ENCODE measurements at regions not wholly inside any gene's neighbourhood (a gene's known extent, or its start where the extent isn't known, plus 50 kb on each side); places are given as distances from the start of the nearest gene placed in this dataset.

GRCh38 chr7:46494028-46494427 is 573.0 kb upstream of the IGFBP3 start:
- intact Hi-C loops (cut with micrococcal nuclease; ENCODE audit: unreplicated experiment): loop anchor here (5.0 kb wide), 2 partner anchors 293 to 438 kb away; no protein-coding TSS in a partner anchor
- Mint-ChIP-seq H3K4me1 (ENCODE audit: low read depth, unreplicated experiment) (peaks cover 35% of the 10 kb centered on the region), H3K9me3 (ENCODE audit: low read depth, unreplicated experiment) (peaks cover 13% of the 10 kb centered on the region), H3K4me3 (ENCODE audit: low read depth, unreplicated experiment) (no peak overlapping the region), H3K36me3 (ENCODE audit: insufficient read depth, unreplicated experiment) (peaks cover 5% of the 10 kb centered on the region), H3K27me3 (ENCODE audit: unreplicated experiment) (no peaks in the 10 kb centered on the region), H3K27ac (ENCODE audit: unreplicated experiment) (peak overlapping the region; percentile 82)
- BruUV-seq (replicated peaks): no TSS peak
- no peak for DNase-seq
- TF ChIP-seq CTCF (IDR thresholded peaks at IDR 0.05; ENCODE audit: unreplicated experiment): no peak
- CTCF ChIA-PET: interaction anchor here (0.7 kb wide), 1 partner anchor 1445 kb away, joined by 3 read pairs; no protein-coding TSS in a partner anchor

- intact Hi-C loops (cut with micrococcal nuclease; ENCODE audit: unreplicated experiment): loop anchor here (2.0 to 5.0 kb wide), 5 partner anchors 52 to 439 kb away; no protein-coding TSS in a partner anchor
- BruUV-seq (replicated peaks): no TSS peak
- H3K4me3 Mint-ChIP-seq (ENCODE audit: low read depth, unreplicated experiment): no peak overlapping the region
- no peaks in the 10 kb centered on the region for H3K27me3 Mint-ChIP-seq (ENCODE audit: unreplicated experiment)
- H3K4me1 Mint-ChIP-seq (ENCODE audit: low read depth, unreplicated experiment): peaks cover 35% of the 10 kb centered on the region
- peak overlapping the region; percentile 82 for H3K27ac Mint-ChIP-seq (ENCODE audit: unreplicated experiment)
- CTCF ChIA-PET: interaction anchor here (0.6 to 1.1 kb wide), 5 partner anchors 15 to 536 kb away, joined by 3 to 4 read pairs (median 3); no protein-coding TSS in a partner anchor
- peaks cover 5% of the 10 kb centered on the region for H3K36me3 Mint-ChIP-seq (ENCODE audit: insufficient read depth, unreplicated experiment)
- TF ChIP-seq CTCF (IDR thresholded peaks at IDR 0.05; ENCODE audit: unreplicated experiment): peak; percentile 21
- H3K9me3 Mint-ChIP-seq (ENCODE audit: low read depth, unreplicated experiment): peaks cover 8% of the 10 kb centered on the region
- no peak for DNase-seq
Observed at GRCh38 chr7:46493196-46493595, 572.1 kb upstream of the IGFBP3 start.

- CTCF ChIA-PET: interaction anchor here (0.7 to 1.1 kb wide), 5 partner anchors 16 to 442 kb away, joined by 3 to 4 read pairs (median 3); no protein-coding TSS in a partner anchor
- H3K4me1 Mint-ChIP-seq (ENCODE audit: low read depth, unreplicated experiment): peaks cover 37% of the 10 kb centered on the region
- peaks cover 3% of the 10 kb centered on the region for H3K9me3 Mint-ChIP-seq (ENCODE audit: low read depth, unreplicated experiment)
- no TSS peak for BruUV-seq (replicated peaks)
- intact Hi-C loops (cut with micrococcal nuclease; ENCODE audit: unreplicated experiment): loop anchor here (1.0 to 5.0 kb wide), 6 partner anchors 52 to 440 kb away; no protein-coding TSS in a partner anchor
- TF ChIP-seq CTCF (IDR thresholded peaks at IDR 0.05; ENCODE audit: unreplicated experiment): no peak
- DNase-seq: peak; percentile 56
- no peak overlapping the region for H3K4me3 Mint-ChIP-seq (ENCODE audit: low read depth, unreplicated experiment)
- no peaks in the 10 kb centered on the region for H3K27me3 Mint-ChIP-seq (ENCODE audit: unreplicated experiment)
- peaks cover 5% of the 10 kb centered on the region for H3K36me3 Mint-ChIP-seq (ENCODE audit: insufficient read depth, unreplicated experiment)
- H3K27ac Mint-ChIP-seq (ENCODE audit: unreplicated experiment): peak overlapping the region; percentile 82
Observed at GRCh38 chr7:46492466-46492865, 571.4 kb upstream of the IGFBP3 start.

- intact Hi-C loops (cut with micrococcal nuclease; ENCODE audit: unreplicated experiment): loop anchor here (5.0 kb wide), 2 partner anchors 297 to 442 kb away; no protein-coding TSS in a partner anchor
- CTCF ChIA-PET: interaction anchor here (0.9 kb wide), 1 partner anchor 22 kb away, joined by 3 read pairs; no protein-coding TSS in a partner anchor
- DNase-seq: no peak
Observed at GRCh38 chr7:46490406-46490805, 569.3 kb upstream of the IGFBP3 start.

More at GRCh38 chr7:46490406-46490805, 569.3 kb upstream of the IGFBP3 start:
- H3K4me1 Mint-ChIP-seq (ENCODE audit: low read depth, unreplicated experiment): peaks cover 58% of the 10 kb centered on the region
- no peaks in the 10 kb centered on the region for H3K27me3 Mint-ChIP-seq (ENCODE audit: unreplicated experiment)
- no peaks in the 10 kb centered on the region for H3K9me3 Mint-ChIP-seq (ENCODE audit: low read depth, unreplicated experiment)
- peaks cover 5% of the 10 kb centered on the region for H3K36me3 Mint-ChIP-seq (ENCODE audit: insufficient read depth, unreplicated experiment)
- H3K4me3 Mint-ChIP-seq (ENCODE audit: low read depth, unreplicated experiment): no peak overlapping the region
- no peak overlapping the region for H3K27ac Mint-ChIP-seq (ENCODE audit: unreplicated experiment)
- no TSS peak for BruUV-seq (replicated peaks)
- no peak for TF ChIP-seq CTCF (IDR thresholded peaks at IDR 0.05; ENCODE audit: unreplicated experiment)

All from Calu3 (cell line).